Fibroblast of the aortic adventitia (primary cell): ENCODE measurements at regions not wholly inside any gene's neighbourhood (a gene's known extent, or its start where the extent isn't known, plus 50 kb on each side); places are given as distances from the start of the nearest gene placed in this dataset.

ENCODE experiments used
- DNase-seq: peaks from one replicate; pipeline ENCODE4 v3.0.0-alpha.2; 2010; ENCODE audit warnings: low read depth
- H3K4me3 ChIP-seq: 2 replicates; pipeline ENCODE4 v1.5.1; 2011; ENCODE audit warnings: low read depth, mild to moderate bottlenecking, control low read depth, low read length, moderate library complexity
- CTCF ChIP-seq: IDR thresholded peaks from 2 replicates; pipeline ENCODE4 v1.5.1; 2011; ENCODE audit warnings: mild to moderate bottlenecking, low read length, control low read depth, inconsistent platforms; ENCODE audit not compliant: insufficient read depth

GRCh38 chr21:26748066-26748465 lies 97.1 kb downstream of the ADAMTS1 start:
- H3K4me3 ChIP-seq: no peak overlapping the region
- no peak for TF ChIP-seq CTCF
- no peak for DNase-seq

- DNase-seq: no peak
- no peak overlapping the region for H3K4me3 ChIP-seq
- no peak for TF ChIP-seq CTCF
Observed at GRCh38 chr21:26747216-26747615, 98.0 kb downstream of the ADAMTS1 start.

GRCh38 chr21:26743524-26743923 lies 101.7 kb downstream of the ADAMTS1 start:
- TF ChIP-seq CTCF: no peak
- no peak overlapping the region for H3K4me3 ChIP-seq
- DNase-seq: no peak

- H3K4me3 ChIP-seq: no peak overlapping the region
- peak; percentile 33 for DNase-seq
- TF ChIP-seq CTCF: no peak
Observed at GRCh38 chr21:26739189-26739588, 106.0 kb downstream of the ADAMTS1 start.

GRCh38 chr21:26736449-26736848 lies 108.8 kb downstream of the ADAMTS1 start:
- TF ChIP-seq CTCF: no peak
- H3K4me3 ChIP-seq: no peak overlapping the region
- DNase-seq: no peak

- TF ChIP-seq CTCF: peak; percentile 75
- H3K4me3 ChIP-seq: no peak overlapping the region
- DNase-seq: peak; percentile 67
Observed at GRCh38 chr21:26732432-26733221, 112.6 kb downstream of the ADAMTS1 start.

- no peak for TF ChIP-seq CTCF
- DNase-seq: no peak
- no peak overlapping the region for H3K4me3 ChIP-seq
Observed at GRCh38 chr21:26719750-26720149, 125.5 kb downstream of the ADAMTS1 start.
